KG1 (cell line): ENCODE measurements at regions not wholly inside any gene's neighbourhood (a gene's known extent, or its start where the extent isn't known, plus 50 kb on each side); places are given as distances from the start of the nearest gene placed in this dataset.
"Not testable (repeated sequence)": the region's sequence is repeated elsewhere in the genome, so short reads cannot be mapped to it uniquely, and the experiment has no call there.

ENCODE experiments used
- DNase-seq: peaks from one replicate; lab custom pipeline; 2025; lab: John Stamatoyannopoulos, UW

GRCh38 chr16:13718748-13719147, 201.2 kb upstream of the ERCC4 start:
- no peak for DNase-seq

GRCh38 chr16:13727943-13728342, 192.0 kb upstream of the ERCC4 start:
- no peak for DNase-seq

- DNase-seq, result no peak
Observed at GRCh38 chr16:13733561-13733960, 186.4 kb upstream of the ERCC4 start.

DNA sequence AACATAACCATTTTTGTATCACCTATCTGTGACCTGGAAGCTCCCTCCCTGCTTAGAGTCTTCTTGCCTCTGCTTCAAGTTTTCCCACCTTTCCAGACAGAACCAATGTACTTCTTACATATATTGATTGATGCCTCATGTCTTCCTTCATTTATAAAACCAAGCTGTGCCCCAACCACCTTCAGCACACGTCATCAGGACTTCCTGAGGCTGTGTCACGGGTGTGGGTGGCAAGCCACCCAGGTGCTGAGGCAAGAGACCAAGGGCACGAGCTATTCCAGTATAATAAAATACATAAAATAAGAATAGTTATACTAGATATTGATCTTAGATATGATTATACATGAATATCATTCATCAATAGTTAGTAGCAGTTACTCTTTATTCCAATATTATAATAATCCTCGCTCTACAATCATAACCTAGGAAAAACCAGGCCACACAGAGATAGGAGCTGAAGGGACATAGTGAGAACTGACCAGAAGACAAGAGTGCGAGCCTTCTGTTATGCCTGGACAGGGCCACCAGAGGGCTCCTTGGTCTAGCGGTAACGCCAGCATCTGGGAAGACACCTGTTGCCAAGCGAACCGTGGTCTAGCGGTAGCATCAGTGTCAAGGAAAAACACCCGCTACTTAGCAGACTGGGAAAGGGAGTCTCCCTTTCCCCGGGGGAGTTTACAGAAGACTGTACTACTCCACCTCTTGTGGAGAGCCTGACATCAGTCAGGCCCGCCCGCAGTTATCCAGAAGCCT, 180.2 kb upstream of the ERCC4 start:
- DNase-seq, result not testable (repeated sequence)

- no peak for DNase-seq
Observed at GRCh38 chr16:13742928-13743327, 177.0 kb upstream of the ERCC4 start.

GRCh38 chr16:13743571-13743970, 176.4 kb upstream of the ERCC4 start:
- no peak for DNase-seq

DNA sequence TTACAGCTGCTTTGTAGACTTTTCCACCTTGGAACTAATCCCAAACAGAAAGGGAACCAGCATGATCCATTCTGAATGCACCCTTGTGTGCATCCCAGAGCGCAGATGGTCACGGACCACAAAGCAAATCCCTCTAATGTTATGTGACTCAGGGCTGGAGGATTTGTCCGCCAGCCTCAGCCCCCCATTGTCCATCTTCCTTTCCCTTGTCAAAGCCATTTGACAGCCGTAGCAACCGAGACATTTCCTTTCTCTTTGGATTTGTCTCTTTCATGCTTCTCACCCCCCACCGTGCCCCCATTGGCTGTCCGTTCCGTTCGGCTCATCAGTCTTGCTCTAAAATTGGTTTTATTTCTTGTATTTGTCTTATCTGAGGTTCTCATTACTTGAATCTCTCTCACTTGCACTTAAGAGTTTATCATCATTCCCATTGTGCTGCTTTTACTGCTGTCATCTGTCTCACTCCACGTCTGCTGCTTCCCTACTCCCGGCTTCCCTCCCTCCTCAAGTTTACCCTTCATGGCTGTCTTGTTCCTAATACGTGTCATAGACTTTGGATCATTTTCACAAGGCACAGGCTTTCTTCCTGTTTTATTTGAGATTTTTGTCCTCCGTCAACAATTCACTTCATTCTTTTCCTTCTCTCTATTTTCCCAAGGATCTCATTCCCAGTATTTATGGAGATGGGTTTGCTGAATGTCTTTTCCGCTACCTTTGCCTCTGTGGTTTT, 163.4 kb upstream of the ERCC4 start:
- DNase-seq, result no peak

DNA sequence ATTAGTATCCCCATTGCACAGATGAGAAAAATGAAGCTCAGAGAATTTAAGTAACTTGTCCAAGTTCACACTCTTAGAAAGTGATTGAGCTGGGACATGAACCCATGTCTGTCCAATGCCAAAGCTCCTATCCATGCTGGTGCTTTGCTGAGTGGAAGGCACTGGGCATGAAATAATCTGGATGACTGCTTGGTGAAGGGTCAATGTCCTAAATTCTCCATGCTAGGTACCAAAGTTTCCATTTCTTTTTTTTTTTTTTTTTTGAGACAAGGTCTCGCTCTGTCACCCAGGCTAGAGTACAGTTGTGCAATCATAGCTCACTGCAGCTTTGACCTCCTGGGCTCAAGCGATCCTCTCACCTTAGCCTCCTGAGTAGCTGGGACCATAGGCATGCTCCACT, 153.6 kb upstream of the ERCC4 start:
- no peak for DNase-seq

- no peak for DNase-seq
Observed at GRCh38 chr16:13767215-13767614, 152.7 kb upstream of the ERCC4 start.

DNA sequence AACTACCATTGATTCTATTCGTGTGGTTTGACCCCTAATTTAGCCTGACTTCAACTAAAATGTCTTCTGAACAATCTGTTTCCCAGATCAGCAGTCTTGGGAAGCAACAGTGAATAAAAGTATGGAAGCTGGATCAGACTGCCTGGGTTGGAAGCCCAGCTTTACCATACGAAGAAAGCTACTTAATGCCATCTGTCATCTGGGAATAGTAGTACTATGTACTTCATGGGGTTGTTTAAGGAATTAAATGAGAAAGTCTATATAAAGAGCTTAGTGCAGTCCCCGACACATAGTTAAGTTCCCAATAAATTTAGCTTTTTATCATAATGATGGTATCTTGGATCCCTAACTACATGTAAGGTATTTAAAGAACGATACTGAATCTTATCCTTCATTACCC, 151.5 kb upstream of the ERCC4 start:
- DNase-seq, result no peak

DNA sequence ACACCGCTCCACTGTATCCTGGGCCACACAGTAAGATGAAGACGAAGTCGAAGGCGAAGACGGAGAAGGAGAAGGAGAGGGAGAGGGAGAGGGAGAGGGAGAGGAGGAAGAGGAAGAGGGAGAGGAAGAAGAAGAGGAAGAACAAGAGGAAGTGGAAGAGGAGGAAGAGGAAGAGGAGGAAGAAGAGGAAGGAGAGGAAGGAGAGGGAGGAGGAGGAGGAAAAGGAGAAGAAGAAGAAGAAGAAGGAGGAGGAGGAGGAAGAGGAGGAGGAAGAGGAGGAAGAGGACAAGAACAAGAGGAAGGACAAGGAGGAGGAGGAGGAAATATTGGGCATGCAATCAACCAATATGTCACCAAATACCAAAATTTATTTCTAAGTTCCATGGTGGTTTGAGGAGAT, 149.5 kb upstream of the ERCC4 start:
- DNase-seq, result no peak

DNA sequence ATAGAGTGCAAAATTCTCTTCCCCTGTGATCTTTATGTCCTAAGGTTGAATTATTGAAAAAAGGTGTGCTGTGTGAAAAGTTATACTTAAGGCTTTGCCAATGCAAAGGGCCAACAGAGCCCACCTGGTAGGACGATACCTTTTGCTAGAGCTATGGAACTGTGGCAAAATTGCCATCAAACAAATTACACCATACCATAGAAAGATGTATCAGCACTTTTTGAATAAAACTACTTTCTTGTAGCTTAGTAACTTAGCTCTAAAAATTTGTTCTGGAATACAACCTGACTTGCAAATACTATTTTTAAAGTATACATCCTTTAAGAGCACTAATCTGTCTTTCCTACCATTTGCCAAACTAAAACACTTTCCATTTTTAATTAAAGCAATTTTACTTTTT, 147.2 kb upstream of the ERCC4 start:
- no peak for DNase-seq

DNA sequence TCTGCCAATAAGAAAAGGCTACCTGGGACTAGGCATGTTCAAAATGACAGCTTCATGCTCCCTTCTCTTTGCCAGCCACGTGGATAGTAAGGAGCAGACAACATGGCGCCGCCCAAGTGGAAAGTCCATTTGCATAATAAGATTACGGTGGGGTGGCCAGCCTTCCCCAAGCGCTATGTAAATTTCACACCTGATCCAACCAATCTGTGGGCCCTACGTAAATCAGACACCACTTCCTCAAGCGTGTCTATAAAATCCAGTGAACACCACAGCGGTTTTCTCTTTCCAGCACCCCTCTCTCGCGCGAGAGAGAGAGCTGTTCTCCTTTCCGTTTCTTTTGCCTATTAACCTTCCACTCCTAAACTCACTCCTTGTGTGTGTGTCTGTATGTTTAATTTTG, 140.3 kb upstream of the ERCC4 start:
- no peak for DNase-seq

DNA sequence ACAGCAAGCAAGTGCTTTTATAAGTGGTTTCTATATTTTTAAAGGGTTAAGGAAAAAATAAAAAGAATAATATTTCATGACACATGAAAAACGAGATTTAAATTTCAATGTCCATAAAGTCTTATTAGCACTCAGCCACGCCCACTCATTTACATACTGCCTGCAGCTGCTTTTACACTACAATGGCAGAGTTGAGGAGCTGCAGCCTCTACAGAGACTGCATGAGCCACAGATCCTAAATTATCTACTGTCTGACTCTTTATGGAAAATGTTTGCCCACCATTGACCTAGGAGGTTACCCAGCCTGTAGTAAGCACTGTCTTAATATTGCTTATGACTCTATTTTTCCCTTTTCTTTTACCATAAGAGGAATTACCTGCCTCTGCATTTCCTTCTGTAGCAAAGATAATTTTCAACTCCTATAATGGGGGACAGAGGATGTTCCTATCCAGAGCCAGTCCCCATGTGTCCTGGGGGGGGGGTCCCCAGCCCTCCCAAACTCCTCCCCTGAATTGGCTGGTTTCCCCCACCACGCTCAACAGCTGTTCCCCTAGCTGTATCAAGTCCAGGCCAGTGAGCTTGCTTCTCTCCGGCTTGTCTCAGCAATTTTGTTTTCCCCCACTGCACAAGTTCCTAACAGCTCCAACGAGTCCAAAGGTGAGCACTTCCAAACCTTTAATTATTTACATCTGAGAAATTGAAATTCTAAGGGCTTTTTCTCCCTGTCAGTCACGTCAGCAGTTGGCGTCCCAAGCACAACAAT, 139.4 kb upstream of the ERCC4 start:
- DNase-seq, result no peak

GRCh38 chr16:13781169-13781564, 138.8 kb upstream of the ERCC4 start:
- no peak for DNase-seq

GRCh38 chr16:13781575-13782338, 138.2 kb upstream of the ERCC4 start:
- DNase-seq, result no peak

- DNase-seq, result no peak
Observed at GRCh38 chr16:13791095-13791494, 128.9 kb upstream of the ERCC4 start.

GRCh38 chr16:13793841-13794409, 126.0 kb upstream of the ERCC4 start:
- DNase-seq, result no peak

- DNase-seq, result no peak
Observed at GRCh38 chr16:13795131-13795530, 124.8 kb upstream of the ERCC4 start.

DNA sequence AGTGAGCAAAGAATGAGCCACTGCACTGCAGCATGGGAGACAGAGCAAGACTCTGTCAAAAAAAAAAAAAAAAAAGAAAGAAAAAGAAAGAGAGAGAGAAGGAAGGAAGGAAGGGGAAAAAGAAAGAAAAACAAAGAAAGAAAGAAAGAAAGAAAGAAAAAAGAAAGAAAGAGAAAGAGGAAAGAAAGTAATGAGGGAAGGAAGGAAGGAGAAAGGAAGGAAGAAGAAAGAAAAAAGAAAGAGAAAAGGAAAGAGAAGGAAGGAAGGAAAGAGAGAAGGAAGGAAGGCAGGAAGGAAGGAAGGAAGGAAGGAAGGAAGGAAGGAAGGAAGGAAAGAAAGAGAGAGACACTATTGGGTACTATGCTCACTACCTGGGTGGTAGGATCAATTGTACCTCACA, 122.2 kb upstream of the ERCC4 start:
- DNase-seq, result no peak

DNA sequence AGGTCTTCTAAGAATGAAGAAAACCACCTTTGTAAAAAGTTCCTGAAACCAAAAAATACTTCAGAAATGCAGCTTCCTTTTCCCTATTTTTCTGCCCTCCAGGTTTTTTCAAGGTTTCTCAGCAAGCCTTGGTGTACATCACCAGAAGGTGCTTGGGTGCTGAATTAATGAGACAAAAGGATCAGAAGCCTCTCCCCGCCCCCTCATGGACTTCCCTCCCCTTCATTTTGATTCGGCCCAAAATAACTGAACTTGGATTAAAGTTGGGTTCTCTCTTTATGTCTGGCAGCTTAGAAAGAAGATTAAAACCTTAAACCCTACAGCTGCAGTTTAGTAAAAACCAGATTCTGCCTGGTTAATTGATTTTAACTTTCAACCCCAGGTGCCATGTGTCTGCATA, 121.7 kb upstream of the ERCC4 start:
- DNase-seq, result no peak

GRCh38 chr16:13803974-13804373, 116.0 kb upstream of the ERCC4 start:
- no peak for DNase-seq
